ENCODE measurements at regions not wholly inside any gene's neighbourhood (a gene's known extent, or its start where the extent isn't known, plus 50 kb on each side); places are given as distances from the start of the nearest gene placed in this dataset.

- no peak for DNase-seq
These were observed 444.9 kb upstream of the B3GALT2 start for GRCh38 chr1:193631306-193631705.

DNA sequence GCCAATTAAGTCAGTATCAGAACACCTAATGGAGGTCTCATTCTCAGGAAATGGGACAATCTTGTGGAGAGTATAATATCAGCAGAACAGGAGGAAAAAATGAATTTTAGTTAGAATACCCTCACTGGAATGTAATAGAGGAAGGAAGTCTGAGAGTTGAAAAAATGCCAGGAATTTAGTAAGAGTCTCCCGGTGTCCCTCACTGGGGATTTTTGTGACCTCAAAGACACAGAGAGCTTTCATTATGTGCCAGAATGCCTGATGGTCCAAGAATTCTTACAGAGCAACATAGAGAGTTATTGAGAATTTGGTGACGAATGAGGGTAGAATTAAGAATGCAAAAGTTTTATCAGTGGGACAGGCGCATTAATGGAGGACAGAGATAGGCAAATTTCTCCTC is 443.5 kb upstream of the B3GALT2 start:
- no peak for DNase-seq

DNA sequence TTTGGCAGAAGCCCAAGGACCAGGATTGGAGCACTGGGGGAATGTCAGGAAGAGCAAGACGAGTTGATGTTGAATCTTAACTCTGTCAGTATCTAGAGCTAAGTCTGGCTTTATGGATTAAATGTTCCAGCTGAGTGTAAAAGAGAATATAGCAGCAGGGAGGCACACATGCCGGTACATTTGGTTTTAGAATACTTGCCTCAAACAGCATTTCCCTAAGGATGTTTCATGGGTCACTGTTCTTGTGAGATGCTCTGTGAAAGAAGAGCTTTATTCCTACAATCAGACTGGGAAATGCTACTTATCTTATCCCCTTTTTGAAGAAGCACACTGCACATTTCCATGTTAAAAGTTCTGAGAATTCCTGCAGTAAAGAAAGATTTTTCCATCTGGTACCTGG is 440.3 kb upstream of the B3GALT2 start:
- no peak for DNase-seq

DNA sequence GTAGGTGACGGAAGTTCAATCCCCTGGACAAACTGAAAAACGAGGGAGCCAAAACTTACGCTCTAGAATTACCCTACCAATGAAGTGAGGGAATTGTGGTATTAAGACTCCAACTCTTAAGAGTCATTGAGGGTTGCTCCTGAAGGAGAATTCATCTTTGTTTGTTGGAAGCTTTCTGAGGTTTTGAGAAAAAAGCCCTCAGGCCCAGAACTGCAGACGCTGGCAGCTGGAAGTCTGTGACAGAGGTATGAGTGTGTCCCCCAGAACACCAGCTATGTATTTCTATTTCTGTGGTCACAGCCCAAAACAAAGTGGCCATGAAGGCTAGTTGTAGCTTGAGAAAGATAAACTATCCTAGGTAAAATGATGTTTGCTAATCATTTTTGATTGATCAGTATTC is 438.8 kb upstream of the B3GALT2 start:
- DNase-seq: no peak

DNA sequence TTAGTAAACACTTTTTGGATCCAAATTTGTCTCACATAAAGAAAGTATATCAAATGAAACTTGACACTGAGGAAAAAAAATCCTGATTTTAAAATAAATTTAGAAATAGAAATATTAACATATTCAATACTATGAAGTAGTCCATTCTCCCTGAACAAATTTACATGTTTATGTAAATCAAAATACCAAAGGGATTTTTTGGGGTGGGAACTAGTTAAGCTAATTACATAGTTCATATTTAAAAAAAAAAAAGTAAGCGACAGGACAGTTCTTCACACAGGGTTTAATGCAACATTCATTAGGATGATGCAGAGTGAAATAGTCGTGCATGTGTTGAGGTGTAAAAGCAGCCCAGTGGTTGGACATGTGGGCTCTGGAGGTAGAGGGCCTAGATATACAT is 433.5 kb upstream of the B3GALT2 start:
- DNase-seq: no peak

DNA sequence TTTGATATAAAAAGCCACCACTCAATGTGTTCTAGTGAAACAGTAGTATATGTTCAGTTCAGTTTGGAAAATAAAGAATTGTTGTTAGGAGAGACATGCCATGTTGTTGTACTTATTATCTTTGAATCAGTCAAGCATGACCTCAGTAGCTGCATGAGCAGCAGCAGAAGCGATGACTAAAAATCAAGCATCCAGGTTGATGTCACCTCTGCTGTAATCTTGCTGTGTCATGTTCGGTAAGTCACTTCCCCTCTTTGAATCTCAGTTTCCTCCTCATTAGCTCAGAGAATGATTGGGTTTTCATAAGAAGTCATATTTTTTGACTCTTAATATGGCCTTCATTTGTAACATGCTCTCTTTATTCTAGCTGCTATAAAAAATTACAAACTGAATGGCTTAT is 428.4 kb upstream of the B3GALT2 start:
- DNase-seq: no peak

DNA sequence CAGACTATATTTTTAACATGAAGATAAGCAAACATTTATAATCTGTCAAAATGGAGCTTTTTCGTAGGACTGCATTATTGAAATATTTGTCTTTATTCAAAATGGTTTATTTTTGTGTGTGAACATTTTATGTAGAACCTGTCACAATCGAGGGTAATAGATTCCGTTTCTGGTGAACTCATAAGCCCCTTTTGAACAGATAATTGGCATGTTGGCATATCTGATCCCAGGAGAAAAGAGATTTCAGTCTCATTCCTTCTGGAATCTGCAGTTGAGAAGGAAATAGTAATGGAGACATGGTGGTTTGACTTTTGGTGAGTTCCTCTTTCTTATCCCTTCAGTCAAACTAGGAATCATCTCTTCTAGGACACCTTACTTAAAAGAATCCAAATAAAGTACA is 427.9 kb upstream of the B3GALT2 start:
- DNase-seq: no peak

DNA sequence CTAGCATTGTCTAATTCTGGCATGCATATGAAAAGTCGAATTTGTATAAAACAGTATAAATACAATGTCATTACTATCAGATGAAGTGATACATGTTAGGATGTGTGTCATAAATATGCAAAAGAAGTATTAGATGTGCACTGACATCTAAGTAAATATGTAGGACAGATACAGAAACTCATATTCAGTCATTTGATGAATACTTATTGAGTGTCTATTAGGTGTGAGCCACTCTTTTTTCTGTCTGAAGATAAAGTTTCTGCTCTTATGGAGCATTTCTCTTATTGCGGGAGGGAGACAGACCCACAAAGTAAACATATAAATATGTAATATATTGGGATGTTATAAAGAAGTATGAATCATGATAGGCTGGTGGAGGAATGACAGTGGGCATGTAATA is 426.6 kb upstream of the B3GALT2 start:
- DNase-seq: no peak

- no peak for DNase-seq
These were observed 423.2 kb upstream of the B3GALT2 start for GRCh38 chr1:193609592-193609991.

DNA sequence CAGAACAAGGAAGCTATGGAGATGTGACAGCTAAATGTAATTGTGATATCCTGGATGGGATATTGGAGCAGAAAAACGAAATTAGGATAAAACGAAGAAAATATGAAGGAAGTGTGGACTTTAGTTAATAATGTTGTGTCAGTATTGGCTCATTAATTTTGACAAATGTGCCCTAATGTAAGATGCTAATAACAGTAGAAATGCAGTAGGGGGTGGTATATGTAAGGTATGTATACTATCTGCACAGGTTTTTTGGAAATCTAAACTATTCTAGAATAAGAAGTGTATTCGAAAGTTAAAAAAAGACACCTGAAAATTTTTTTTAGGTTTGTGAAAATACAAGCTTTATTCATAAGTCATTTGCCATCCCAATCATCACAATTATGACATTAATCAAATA is 421.4 kb upstream of the B3GALT2 start:
- DNase-seq: no peak

DNA sequence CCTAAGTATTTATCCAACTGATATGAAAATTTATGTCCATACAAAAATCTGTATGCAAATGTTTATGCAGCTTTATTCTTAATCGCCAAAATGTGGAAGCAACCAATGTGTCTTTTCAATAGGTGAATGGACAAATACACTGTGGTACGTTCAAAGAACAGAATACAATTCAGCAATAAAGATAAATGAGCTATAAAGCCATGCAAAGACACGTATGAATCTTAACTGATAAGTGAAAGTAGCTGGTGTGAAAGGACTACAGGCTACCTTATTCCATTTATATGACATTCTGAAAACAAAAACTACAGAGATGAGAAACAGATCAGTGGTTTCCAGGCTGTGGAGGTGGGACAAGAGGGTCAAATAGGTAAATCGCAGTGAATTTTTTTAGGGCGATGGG is 419.6 kb upstream of the B3GALT2 start:
- no peak for DNase-seq

- DNase-seq: no peak
These were observed 416.3 kb upstream of the B3GALT2 start for GRCh38 chr1:193602705-193603104.

DNA sequence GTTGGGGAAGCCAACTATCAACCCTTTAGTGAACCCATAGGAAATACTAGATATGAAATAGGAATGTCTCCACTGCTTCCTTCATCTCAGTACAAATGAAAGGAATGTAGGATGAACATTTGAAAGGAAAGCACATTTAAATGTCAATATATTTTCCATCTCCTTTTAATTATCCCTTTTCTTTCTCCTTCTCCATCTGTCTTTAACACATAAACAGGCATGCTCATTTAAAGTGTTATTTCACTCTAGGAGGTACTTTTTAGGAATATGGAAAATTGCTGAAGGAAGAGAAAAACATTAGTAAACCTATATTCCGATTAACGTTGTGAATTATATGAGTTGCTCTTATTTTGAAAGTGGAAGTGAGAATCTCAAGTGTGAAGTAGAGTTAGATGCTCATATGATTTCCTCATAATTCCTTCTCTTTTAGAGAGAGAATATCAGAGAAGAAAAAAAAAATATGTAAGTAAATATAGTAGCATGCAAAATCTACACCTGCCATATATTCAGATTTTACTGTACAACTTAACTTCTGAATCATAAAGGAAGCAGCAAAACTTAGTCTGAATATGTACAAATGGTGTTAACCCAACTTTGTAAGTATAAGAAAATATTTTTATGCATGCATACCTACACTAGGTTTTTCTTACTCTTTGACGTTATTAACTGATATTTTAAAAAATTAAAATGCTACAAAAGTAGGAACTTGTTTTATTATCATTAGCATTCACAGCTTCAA is 406.9 kb upstream of the B3GALT2 start:
- DNase-seq: no peak

- DNase-seq: no peak
These were observed 405.9 kb upstream of the B3GALT2 start for GRCh38 chr1:193592317-193592716.

DNA sequence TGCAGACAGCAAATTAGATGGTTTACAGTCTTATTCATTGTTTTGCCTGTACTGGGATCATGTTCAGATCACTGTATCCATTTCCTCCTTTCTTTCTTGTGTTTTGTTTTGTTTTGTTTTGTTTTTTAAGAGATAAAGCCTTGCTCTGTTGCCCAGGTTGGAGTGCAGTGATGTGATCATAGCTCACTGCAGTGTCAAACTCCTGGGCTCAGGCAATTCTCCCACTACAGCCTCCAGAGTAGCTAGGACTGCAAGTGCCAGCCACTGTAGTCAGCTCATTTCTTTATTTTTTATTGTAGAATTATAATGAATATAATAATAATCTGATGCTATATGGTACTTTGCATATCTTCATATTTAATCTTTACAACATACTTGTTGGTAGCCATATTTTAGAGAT is 403.7 kb upstream of the B3GALT2 start:
- DNase-seq: no peak

DNA sequence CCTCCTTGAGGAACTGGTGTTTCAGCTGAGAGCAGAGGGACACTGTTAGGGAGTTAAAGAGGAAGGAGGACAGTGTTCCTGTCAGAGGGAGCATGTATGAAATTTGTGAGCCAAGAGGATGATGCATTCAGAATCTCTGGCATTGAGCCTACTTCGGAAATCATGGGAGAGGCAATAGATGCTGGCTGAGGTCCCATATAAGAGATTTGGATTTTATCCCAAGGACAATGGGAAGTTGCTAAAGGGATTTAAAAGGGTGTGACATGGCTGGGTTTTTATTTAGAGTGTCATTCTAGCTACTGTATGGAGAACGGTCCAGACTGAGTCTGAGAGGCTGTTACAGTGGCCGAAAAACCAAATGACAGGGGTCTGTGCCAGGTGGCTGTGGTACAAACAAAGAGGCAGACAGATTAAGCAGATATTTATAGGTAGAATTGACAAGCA is 403.2 kb upstream of the B3GALT2 start:
- DNase-seq: no peak

GRCh38 chr1:193588311-193589082 is 402.1 kb upstream of the B3GALT2 start:
- DNase-seq: no peak

DNA sequence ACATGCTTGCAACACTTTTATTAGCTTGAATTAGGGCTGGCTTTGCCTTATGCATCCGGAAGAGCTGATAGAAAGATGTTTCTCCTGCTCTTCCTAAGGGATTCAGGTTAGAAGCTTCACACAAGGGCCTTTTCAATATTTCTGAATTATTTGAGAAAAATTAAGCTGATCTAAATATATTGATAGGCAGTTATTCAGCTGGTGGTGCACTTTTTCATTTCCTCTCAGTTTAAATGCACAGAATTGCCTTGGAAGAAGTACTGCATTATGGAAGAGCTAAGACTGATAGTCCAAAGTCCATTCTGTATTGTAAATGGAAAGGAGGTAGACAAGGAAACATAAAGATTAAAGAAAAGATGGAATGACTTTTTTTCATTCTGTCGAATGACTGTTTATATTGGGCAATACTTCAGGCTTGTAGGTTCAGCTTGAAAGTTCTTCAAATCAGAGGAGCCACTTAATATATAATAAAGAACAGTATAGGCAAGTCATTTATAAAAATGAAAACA is 398.4 kb upstream of the B3GALT2 start:
- DNase-seq: no peak

DNA sequence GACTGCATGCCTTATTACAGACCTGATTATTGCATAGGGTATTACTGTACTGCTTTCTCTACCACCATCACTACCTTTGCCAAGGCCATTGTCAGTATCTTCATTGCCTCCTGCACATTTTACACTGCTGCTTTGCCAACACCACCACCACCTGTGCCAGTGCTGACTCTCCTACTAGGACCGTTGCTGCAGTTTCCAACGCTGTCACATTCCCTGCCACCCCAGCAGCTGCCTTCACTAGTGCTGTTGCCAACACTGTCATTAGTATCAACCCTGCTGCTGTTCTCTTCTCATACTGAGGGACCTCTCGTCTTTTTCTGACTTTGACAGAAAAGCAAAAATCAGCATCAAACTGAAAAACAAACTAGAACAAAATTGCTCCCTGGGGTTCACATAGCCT is 394.9 kb upstream of the B3GALT2 start:
- no peak for DNase-seq

DNA sequence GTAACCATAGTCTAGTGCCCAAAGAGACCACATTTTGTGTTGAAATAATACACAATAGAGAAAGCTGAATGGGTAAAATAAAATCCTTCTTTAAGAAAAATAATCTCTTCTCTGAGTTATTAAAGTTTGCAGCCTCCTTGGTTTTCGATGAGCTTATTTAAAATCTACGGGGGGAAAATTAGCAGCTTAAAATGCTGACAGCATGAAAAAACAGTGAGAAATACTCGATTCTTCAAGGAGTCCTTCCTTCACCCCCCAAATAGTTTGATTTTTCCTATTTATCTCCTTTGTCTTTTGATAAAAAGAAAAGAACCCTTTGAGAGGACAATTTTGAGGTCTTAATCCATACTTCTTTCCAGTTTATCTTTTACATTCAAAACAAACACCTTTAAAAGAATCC is 394.0 kb upstream of the B3GALT2 start:
- DNase-seq: no peak

DNA sequence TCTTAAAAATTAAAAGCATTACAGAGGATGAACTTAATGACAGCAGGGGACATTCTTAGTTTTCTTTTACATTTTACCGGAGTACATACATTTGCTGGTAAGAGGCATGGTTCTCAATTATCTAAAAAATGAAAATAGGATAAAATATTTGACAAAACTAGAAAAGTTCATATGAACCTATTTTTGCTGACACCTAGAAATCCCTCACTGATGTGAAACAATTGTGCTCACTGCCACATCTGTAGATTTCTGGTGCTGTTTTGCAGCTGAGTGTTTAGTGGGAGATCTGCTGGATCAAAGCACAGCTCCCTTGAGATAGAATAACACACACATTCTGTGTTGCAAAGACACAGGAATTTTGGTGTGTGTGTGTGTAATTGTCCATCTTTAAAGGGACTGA is 392.9 kb upstream of the B3GALT2 start:
- no peak for DNase-seq

- DNase-seq: no peak
These were observed 388.5 kb upstream of the B3GALT2 start for GRCh38 chr1:193574913-193575312.

DNA sequence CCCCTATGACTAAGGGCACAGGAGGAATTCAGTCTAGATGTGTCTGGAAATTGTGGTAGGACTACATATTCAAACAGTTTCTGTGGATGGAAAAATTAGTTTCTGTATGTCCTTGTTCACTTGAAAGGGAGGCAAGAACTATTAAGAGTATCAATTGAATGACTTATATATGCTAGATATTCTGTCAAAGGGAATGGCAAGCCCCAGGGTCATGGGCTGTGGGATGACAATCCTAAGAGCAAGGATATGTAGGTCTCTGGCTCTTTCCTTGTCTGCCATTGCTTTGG is 383.5 kb upstream of the B3GALT2 start:
- no peak for DNase-seq
